NCI-H2107 (cell line): ENCODE measurements at regions not wholly inside any gene's neighbourhood (a gene's known extent, or its start where the extent isn't known, plus 50 kb on each side); places are given as distances from the start of the nearest gene placed in this dataset.

Source experiments
- DNase-seq: peaks from one replicate; lab custom pipeline; 2025; lab: John Stamatoyannopoulos, UW

DNA sequence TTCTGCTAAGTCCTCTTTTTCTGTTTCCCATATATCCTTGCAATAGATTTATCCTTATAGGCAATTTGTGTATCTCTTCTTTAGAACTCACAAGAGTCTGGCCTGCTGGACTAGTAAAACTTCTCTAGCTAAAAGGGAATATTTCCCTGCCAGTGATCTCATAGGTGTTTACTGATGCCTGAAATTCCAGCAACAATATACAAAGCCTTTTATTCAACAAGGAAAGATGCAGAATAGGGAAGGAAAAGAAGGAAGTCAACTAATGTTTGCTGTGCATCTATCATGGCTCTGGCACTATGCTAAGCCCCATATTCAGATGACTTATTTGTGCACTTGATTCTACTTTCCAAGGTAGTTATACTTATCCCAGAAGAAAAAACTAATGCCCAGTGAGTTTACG, 160.0 kb upstream of the DMRTA1 start:
- no peak for DNase-seq

DNA sequence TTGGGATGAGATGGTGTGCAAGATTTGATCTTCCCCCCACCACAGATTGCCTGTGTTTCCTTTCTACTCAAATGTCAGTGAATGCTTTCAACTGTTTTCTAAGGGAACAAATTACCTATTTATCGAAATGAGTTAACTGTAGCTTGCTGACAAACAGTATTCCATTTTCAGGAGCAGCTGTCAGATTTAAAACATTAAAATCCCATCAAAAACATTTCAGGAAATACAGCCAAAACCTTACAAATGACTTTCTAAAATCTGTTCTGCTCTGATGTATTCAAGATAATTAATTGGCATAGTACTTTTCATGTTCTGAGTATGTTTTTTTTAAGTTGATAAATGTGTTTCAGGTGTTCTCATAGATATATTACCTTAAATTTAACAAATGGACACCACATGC, 158.0 kb upstream of the DMRTA1 start:
- no peak for DNase-seq

DNA sequence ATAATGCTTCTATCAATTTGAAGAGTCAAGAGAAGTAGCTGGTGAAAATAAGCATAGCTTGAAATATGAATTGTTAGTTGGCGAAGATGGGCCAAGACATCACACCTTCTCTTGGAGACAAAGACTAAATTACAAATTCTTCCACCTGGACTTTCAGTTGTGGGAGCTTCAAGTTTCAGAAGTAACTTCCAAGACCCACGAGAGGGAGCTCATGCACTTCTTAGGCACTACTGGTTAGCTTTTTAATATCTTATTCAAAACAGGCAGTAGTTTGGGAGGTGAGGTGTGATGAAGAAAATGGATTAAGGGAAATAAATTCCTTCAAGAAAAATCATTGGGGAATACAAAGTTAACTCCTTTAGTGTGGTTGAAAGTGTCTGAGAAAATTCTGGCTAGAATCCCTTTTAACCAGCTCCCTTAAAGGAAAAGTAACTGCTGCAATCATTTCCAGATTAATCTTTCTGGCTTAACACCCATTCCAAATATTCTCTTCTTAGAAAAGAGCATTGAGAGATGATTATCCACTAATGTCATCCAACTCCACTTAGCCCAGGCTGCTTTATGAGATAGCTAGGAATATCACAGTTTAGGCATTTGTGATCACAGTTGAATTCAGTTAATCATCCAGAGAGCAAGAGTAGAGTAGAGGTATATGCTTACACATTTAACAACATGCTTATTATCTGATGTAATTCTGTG, 139.5 kb upstream of the DMRTA1 start:
- peak; percentile 48 for DNase-seq

DNA sequence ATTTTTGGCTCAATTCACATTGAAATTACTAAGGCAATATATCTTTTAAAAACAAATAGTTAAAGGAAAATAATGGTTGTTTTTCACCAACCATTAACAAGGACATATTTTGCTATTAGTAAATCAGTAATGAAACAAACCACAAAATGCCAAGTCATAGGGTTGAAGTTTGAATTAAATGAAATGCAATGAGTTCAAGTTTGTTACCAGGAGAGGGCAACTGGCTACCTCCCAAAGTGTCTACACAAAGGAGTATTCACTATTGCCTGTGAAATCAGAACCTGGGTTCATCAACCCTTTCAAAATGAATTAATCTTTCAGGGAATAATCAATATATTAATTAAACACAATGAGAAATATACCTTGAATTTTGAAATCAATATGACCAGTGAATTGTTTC, 138.4 kb upstream of the DMRTA1 start:
- DNase-seq, result no peak

DNA sequence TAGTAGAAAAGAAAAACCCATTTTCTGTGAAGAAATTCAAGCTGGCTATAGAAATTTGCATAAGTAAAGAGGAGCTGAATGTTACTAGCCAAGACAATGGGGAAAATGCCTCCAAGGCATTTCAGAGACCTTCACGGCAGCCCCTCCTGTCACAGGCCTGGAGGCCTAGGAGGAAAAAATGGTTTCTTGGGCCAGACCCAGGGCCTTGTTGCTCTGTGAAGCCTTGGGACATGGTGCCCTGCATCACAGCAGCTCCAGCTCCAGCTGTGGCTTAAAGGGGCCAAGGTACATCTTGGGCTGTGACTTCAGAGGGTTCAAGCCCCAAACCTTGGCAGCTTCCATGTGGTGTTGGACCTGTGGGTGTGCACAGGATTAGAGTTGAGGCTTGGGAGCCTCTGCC, 130.0 kb upstream of the DMRTA1 start:
- DNase-seq, result no peak

DNA sequence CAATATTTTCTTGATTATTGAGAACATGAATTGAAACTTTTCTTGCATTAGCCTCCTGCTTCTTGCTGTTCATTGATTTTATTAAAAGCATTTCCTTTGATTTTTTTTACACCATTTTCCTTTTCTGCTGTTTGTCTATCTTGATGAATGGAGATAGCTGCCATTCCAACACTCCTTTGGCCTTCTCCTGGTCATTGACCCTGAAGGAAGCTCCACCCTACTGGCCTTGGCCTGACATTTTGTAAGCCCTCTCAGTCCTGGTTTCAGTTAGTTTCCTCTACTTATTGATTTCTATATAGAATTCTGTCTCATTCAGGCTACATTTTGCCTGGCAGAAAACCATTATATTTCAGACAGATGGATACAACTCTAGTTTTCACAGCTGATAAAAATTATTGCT, 115.1 kb upstream of the DMRTA1 start:
- no peak for DNase-seq

DNA sequence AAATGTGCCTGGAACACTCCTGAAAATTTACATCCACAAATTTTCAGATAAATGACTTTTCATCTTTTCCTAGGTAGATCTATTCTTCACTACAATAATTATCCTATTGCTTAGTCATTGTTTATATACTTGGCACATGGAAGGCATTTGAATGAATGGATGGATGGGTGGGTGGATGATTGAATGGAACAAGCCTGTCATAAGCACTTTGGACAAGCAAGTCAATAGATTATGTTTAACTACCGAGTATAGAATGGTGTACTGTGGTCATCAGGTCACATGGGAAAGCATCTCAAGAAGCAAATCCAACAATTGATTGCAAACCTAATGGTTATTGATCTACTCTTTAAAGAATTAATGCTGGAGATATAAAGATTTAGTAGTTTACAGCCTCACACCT, 114.4 kb upstream of the DMRTA1 start:
- DNase-seq, result no peak

DNA sequence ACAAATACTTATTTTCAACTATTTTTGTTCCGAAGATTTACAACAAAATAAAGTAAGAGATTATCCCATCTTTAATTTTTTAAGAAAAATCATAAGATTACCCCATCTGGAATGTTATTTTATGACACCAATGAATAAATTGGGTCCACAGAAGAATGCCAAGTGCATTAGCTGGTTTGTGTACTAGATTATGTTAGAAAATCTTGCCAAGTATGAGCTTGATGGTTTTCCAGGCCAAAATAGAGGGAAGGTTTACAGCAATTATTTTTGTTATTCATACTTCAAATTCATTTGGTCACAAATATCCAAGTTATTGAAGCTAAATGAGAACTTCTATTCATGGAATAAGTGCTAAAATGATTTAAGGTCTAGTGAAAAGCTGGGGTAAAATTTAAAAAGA, 109.4 kb upstream of the DMRTA1 start:
- DNase-seq, result no peak

DNA sequence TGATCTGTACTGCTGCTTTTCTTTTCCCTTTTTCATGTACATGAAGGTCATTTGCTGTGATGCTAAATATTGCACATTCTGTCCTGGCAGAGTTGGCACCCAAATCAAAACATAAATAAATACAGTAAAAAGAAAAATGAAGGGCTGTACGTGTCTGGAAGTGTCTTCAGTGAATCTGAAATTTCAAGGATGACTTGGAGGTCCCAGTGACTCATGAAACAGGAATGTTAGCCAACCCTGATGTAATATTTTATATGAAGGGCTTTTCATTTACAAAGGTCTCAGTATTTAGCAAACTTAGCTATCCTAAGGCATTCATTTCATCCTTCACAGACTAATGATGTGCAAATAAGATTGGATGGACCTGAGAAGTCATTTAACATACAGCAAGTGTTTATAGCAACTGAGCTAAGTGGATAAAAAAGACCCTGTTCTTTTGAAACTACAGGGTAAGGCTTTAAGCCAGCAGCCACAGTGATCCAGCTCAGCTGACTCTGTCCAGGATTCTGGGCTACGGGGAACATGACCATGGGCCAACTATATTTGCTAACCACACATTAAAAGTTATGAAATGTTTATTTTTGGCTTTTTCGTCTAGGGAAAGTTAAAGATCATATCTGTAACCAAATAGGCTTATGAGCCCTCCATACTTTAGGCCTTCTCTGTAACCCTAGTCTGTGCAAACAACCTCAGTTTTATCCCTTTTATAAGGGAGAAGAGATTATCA, 104.0 kb upstream of the DMRTA1 start:
- DNase-seq, result no peak

DNA sequence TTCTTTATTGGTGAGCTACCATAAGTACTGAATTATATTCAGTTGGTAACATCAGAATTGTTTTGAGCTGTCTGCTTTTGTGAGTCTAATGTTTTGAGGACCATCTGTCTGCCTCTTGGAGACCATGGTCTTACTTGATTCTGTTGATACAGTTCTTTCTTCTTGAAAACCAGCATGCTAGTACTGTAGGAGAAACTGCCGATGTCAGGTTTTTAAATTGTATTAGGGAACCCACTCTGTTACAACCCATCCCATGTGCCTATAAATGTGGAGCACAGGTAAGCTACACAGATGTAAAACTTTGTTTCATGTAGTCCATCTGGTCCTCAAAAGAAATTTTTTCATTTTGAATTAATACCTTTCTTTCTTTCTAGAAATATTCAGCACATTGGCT, 103.4 kb upstream of the DMRTA1 start:
- no peak for DNase-seq

DNA sequence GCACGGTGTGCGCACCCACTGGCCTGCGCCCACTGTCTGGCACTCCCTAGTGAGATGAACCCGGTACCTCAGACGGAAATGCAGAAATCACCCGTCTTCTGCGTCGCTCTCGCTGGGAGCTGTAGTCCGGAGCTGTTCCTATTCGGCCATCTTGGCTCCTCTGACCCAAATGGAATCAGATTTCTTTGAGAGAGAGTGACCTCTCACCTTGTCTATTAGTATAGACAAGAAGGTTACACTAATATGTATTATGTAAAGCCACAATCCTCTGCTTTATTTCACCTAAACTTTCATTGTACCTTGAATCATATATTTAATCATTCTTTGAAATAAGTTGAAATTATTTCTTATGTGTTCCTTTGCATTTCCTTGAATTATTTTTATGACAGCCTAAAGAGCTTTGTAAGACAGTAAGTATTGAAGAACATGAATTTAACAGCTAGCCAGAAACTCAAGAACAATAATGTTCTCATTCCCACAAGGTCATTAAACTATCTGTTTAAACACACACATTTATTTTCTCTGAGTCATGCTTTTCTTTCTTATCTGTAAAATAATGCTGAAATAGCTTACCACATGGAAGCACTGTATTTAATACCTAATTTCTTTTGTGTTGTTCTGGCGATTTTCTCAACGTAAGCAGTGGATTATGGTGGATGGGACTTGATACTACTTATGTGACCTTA, 91.8 kb upstream of the DMRTA1 start:
- DNase-seq, result no peak

DNA sequence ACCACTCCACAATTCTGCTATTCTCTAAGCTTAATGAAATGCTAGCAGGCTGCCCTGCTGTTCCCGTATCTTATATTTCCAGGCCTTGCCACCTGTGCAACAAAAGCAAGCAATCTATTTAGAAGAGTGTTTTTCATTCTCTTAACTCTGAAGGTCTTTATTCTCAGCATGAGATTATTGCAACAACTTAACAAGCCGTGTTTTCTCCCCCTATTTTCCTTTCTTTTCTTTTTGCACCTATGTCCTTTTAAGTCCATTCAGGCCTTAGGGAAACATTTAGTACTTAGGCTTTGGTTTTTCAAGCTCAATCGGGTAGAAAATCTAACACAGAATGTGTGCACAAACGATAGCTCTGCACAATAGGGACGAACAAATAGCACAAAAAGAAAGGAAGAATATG, 89.6 kb upstream of the DMRTA1 start:
- DNase-seq, result no peak

DNA sequence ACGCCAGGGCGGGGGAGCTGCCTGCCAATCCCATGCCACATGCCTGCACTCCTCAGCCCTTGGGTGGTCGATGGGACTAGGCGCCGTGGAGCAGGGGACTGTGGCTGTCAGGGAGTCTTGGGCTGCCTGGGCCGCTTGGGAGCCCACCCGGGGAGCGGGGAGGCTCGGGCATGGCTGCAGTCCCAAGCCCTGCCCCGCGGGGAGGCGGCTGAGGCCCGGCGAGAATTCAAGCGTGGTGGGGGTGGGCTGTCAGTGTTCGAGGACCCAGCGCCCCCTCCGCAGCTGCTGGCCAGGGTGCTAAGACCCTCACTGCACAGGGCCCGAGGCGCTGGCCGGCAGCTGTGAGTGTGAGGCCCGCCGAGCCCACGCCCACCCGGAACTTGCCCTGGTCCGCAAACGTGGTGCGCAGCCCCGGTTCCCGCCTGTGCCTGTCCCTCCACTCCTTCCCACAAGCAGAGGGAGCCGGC, 83.2 kb upstream of the DMRTA1 start:
- no peak for DNase-seq

DNA sequence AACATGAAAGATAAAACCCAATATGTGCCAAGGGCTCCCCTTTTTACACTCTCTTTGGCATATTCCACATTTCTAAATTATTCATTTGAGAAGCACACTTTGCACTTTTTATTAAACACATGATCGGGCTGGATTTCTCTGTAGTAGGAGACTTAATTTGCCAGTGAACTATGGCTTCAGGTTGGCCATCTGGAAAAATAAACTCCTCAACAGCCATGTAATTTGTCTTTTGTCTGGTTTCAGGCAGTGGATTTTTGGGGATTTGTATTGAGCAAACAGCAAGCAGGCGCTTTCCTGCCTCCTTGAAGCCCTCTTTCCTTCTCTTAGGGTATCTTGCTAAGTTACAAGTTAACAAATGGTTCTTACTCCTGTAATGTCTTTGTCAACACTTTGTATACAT, 73.0 kb upstream of the DMRTA1 start:
- no peak for DNase-seq

DNA sequence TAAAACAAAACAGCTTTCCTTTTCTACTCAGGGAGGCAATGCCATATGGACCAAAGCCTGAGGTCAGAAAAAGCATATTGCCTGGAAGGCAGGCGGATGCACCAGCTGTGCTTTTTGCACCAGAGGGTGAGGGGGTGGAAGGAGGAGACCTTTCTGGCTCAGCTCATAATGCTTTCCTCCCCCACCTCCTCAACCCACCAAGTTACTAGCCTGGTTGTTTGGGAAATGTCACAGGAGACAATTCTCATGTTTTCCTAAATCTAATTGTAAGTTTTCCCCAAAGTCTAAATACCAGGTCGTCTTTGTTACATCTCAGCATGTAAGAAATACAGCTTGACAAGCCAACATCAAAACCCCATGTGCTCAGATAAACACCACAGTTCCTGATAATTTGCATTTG, 72.6 kb upstream of the DMRTA1 start:
- no peak for DNase-seq

DNA sequence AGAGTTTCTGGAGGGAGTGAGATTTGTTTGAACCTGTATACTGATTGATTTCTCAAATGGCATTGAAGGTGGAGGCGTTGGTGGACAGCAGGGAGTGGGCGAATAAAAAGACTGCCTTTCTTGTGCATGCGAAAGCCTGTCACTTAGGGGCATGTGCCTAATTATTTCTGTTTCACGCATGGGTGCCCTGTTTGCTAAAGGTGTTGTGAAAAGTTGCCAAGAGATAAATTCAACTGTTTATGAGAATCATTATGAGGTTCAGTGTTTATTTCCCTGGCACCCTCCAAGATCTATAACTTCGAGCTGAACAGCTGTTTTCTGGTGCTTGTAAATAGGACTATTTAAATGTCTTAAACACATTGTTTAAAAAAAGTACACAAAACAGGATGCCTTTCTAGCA, 67.4 kb upstream of the DMRTA1 start:
- no peak for DNase-seq

DNA sequence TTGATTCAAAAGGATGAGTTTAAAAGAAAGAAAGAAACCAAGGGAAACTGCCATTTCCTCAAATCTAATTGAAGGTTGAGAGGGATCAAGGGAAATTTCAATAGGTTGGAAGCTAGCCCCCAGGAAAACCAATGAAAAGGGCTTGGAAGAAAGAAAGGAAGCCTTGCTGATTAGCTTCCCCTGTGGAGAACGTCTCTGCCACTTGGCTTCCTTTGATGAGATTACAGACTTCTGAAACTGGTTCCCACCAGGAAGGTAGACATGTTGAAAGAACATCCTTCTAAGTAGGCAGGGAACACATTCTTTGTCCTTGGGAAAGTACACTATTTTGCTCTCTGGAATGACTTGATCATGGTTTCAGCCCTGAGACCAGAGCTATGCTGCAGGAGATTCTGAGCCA, 65.5 kb upstream of the DMRTA1 start:
- no peak for DNase-seq

DNA sequence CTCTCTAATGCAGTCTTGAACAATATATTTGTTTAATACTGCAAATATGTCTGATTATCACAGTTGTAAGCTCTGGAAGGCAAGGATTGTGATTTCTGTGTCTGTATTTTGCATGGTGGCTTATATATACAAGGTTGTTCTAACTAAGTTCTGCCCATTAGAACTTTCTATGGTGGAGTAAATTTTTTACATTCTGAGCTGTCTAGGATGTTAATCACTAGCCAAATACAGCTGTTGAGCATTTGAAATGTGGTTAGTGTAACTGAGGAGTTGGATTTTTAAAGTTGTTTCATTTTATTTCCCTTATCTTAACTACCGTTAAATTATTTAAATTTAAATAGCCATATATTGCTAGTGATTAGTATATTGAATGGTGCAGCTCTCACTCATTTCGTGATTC, 64.3 kb upstream of the DMRTA1 start:
- DNase-seq, result no peak

DNA sequence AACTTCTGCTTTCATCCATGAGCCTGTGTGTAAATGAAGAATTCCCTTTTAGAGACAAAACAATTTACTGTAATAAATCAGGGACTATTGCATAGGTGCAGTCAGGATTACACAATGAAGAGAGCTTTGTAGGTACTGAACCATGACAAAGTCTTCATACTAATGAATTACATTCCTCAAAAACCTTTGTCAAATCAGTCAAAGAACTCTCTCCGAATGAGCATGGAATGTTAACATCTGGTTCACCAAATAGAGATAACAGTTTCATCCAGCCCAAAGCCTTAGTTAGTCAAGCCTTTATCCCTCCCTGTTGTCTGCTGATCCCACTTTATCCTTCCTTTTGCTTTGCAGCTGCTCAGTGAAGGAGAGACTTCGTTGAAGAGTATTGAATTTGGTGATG, 62.9 kb upstream of the DMRTA1 start:
- no peak for DNase-seq

DNA sequence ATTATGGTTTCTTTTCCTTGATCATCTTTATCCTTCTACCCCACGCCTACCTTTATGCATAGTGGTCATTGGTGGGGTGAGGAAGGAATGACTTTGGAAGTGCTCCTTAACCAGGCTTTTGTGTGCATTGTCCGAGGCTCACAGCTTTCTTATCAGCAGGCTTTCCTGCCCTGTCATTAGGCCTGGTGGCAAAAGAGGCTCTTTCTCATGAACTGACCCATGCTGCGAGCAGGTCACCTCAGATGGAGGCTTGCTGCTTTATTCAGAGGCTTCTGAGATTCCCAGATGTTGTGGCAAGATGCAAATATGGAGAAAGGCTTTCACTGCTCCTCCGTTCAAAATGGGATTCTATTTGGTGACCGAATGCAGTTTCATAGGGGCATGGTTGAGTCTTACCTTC, 57.4 kb upstream of the DMRTA1 start:
- DNase-seq, result no peak

DNA sequence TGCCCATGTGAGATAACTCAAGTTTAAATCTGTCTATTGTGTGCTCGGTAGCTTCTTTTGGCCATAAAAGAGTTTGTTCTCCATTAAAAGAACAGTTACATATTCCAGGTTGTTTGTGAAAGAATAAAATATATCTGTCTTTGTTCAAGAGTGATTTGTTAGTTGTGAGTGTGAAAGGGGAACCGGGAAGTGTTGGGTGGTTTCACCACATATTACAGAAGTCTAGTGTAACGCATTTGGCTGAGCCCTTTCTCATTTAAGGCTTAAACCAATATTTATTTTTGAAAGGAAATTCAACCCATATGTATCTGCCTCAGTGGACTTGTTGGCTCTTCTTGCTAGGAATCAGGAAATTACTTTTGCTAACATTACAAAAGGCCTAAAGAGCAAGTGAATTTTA, 54.1 kb upstream of the DMRTA1 start:
- DNase-seq, result no peak

DNA sequence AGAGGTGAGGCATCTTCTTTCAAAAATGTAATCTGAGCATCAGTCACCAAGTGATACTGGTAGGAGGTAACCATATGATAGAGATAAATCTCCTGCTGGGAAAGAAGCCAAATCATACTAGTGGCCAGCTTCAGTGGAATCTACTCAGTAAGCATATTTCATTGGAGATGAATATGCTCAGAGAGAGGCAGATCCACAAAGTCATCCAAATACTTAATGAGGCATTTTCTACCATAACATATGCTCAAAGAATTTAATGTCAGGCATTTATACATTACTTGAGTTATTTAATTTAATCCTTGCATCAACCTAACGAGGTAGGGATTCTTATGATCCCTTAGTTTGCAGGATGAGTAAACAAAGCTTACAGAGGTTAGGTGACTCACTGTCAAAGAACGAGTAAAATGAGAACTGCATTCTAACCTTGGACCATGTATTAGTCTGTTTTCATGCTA, 50.9 kb upstream of the DMRTA1 start:
- no peak for DNase-seq
